Panc1 (cell line): ENCODE measurements at regions not wholly inside any gene's neighbourhood (a gene's known extent, or its start where the extent isn't known, plus 50 kb on each side); places are given as distances from the start of the nearest gene placed in this dataset.

Experiments used
- ATAC-seq: fragments of 200-7000 bp; cut with Tn5 transposase; 2 replicates; pipeline ENCODE4 v1.9.1; 2020; ENCODE audit warnings: mild to moderate bottlenecking, moderate library complexity
- BruUV-seq: library from RNA; stranded (reverse); fragments of 400-500 nt; replicated peaks from 2 replicates; lab custom pipeline; 2021; lab: Mats Ljungman, UMichigan
- CTCF ChIA-PET: fragments of 300-600 bp; sonication (Branson Sonifier 250); formaldehyde crosslinking; loops from one replicate; lab custom pipeline; 2022; ENCODE audit warnings: antibody characterized with exemption; lab: Charles Lee
- POLR2A ChIA-PET: fragments of 300-600 bp; sonication (Branson Sonifier 250); formaldehyde crosslinking; loops from one replicate; lab custom pipeline; 2022; ENCODE audit warnings: antibody characterized with exemption; lab: Charles Lee
- DNase-seq: peaks from one replicate; pipeline ENCODE4 v3.0.0-alpha.2; 2010; ENCODE audit warnings: low read depth, low spot score
- H3K27ac ChIP-seq: 2 replicates; pipeline ENCODE4 v1.5.1; 2011; ENCODE audit warnings: mild to moderate bottlenecking, low read length, inconsistent platforms
- H3K27me3 ChIP-seq: fragments of 200-500 bp; sonication (Bioruptor generic); 2 replicates; pipeline ENCODE4 v1.6.0; 2014; ENCODE audit warnings: low read length, inconsistent platforms; ENCODE audit not compliant: control insufficient read depth, insufficient read depth
- H3K36me3 ChIP-seq: fragments of 200-500 bp; sonication (Bioruptor generic); 2 replicates; pipeline ENCODE4 v1.5.1; 2014; ENCODE audit warnings: inconsistent platforms, mild to moderate bottlenecking, low read length, moderate library complexity; ENCODE audit not compliant: control insufficient read depth, insufficient read depth
- H3K4me1 ChIP-seq: 2 replicates; pipeline ENCODE4 v1.5.1; 2011; ENCODE audit warnings: inconsistent platforms, mild to moderate bottlenecking, low read length, moderate library complexity; ENCODE audit not compliant: control insufficient read depth, insufficient read depth
- H3K4me3 ChIP-seq, 2 experiments: 2 replicates each; pipeline ENCODE4 v1.5.1; 2011 to 2012; ENCODE audit warnings: low read depth in 2 of 2, low read length in 2 of 2, mild to moderate bottlenecking in 2 of 2, inconsistent platforms in 1 of 2, moderate library complexity in 1 of 2
- H3K9me3 ChIP-seq: fragments of 200-500 bp; sonication (Bioruptor generic); 2 replicates; pipeline ENCODE4 v1.5.1; 2014; ENCODE audit warnings: low read depth, mild to moderate bottlenecking, inconsistent platforms, low read length, moderate library complexity; ENCODE audit not compliant: control insufficient read depth, insufficient read depth
- CTCF ChIP-seq: fragments of 450-650 bp; IDR thresholded peaks from 2 replicates; pipeline ENCODE4 v1.5.1; 2017; ENCODE audit warnings: mild to moderate bottlenecking
- POLR2AphosphoS5 ChIP-seq: IDR thresholded peaks from 2 replicates; pipeline ENCODE4 v1.6.1; 2012; ENCODE audit warnings: mild to moderate bottlenecking, low read depth, low read length, moderate library complexity
- REST ChIP-seq, 2 experiments: IDR thresholded peaks; 2 replicates each; pipeline ENCODE4 v1.6.1; 2011 to 2012; ENCODE audit warnings: low read depth in 2 of 2, control low read depth in 1 of 2, low read length in 1 of 2, mild to moderate bottlenecking in 1 of 2, moderate library complexity in 1 of 2; ENCODE audit not compliant: insufficient read depth in 1 of 2
- SIN3A ChIP-seq: IDR thresholded peaks from 2 replicates; pipeline ENCODE4 v1.6.1; 2012; ENCODE audit warnings: low read depth, mild to moderate bottlenecking, low read length, moderate library complexity, borderline replicate concordance; ENCODE audit not compliant: insufficient read depth
- TCF7L2 ChIP-seq: IDR thresholded peaks from 2 replicates; pipeline ENCODE4 v1.6.1; 2011; ENCODE audit warnings: mild to moderate bottlenecking, low read depth, low read length, inconsistent platforms
- in situ Hi-C: cut with HindIII; loops from 2 replicates; pipeline ENCODE4 v1.10.0; 2016; ENCODE audit warnings: low sequenced_read_pairs, low pct_unique_long_range_greater_than_20kb
- intact Hi-C: fragments of 100-400 bp; cut with micrococcal nuclease; formaldehyde crosslinking; loops from one replicate; pipeline ENCODE4 v1.10.0; 2022; ENCODE audit not compliant: unreplicated experiment

GRCh38 chr2:204473224-204473623 is 72.1 kb upstream of the PARD3B start:
- ChIA-PET POLR2A (no interaction called here), CTCF (no interaction called here)
- BruUV-seq = no TSS peak
- Histone ChIP-seq H3K36me3 (no peaks in the 10 kb centered on the region; the same call in 1 of the 2 replicates), H3K4me3 (no peak overlapping the region), H3K27me3 (no peaks in the 10 kb centered on the region), H3K9me3 (no peaks in the 10 kb centered on the region), H3K4me1 (no peaks in the 10 kb centered on the region), H3K27ac (no peak overlapping the region)
- ATAC-seq = no peak
- DNase-seq = no peak
- in situ Hi-C loops = no loop called here
- TF ChIP-seq POLR2AphosphoS5 (no peak), REST (IDR thresholded peaks at IDR 0.05; ENCODE audit: insufficient read depth in 1 of 2, low read depth in 2 of 2, low read length in 1 of 2) (no peak), CTCF (no peak), TCF7L2 (no peak), SIN3A (no peak)
- intact Hi-C loops = no loop called here

GRCh38 chr2:204475399-204475798 is 69.9 kb upstream of the PARD3B start:
- Histone ChIP-seq H3K36me3 (no peaks in the 10 kb centered on the region; the same call in 1 of the 2 replicates), H3K27ac (no peak overlapping the region), H3K4me3 (no peak overlapping the region), H3K4me1 (no peaks in the 10 kb centered on the region), H3K9me3 (no peaks in the 10 kb centered on the region), H3K27me3 (no peaks in the 10 kb centered on the region)
- TF ChIP-seq REST (IDR thresholded peaks at IDR 0.05; ENCODE audit: insufficient read depth in 1 of 2, low read depth in 2 of 2, low read length in 1 of 2) = no peak
- no peak for TF ChIP-seq CTCF
- TF ChIP-seq POLR2AphosphoS5 = no peak
- no peak for TF ChIP-seq SIN3A
- no peak for TF ChIP-seq TCF7L2
- no peak for ATAC-seq
- POLR2A ChIA-PET = no interaction called here
- in situ Hi-C loops (no loop called here), intact Hi-C loops (no loop called here)
- no peak for DNase-seq
- no TSS peak for BruUV-seq
- CTCF ChIA-PET = no interaction called here
